ENCODE measurements at regions not wholly inside any gene's neighbourhood (a gene's known extent, or its start where the extent isn't known, plus 50 kb on each side); places are given as distances from the start of the nearest gene placed in this dataset.

DNA sequence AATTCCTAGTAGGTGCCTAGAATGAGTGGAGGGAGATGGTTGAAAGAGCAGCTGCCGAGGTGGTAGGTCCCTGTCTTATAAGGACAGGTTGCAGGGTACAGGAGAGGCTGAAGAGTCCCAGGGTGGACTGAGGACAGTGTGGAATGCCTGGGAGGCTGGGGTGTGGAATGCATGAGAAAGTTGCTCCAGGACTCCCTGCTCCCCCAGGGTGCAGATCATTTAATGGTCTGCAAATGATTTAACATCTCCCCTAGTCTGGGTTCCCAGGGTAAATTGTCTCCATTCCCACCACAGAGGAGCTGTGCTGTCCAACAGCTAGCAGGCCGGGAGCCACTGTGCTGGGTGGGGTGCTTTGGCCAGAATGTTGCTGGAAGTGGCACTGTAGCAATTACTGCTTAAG lies 76.0 kb downstream of the CD83 start:
- in situ Hi-C loops (cut with MboI; ENCODE audit: low pct_unique_long_range_greater_than_20kb, low sequenced_read_pairs, unreplicated experiment): no loop called here
- no peak for DNase-seq (ENCODE audit: low spot score)
- TF ChIP-seq, protein P1, sequence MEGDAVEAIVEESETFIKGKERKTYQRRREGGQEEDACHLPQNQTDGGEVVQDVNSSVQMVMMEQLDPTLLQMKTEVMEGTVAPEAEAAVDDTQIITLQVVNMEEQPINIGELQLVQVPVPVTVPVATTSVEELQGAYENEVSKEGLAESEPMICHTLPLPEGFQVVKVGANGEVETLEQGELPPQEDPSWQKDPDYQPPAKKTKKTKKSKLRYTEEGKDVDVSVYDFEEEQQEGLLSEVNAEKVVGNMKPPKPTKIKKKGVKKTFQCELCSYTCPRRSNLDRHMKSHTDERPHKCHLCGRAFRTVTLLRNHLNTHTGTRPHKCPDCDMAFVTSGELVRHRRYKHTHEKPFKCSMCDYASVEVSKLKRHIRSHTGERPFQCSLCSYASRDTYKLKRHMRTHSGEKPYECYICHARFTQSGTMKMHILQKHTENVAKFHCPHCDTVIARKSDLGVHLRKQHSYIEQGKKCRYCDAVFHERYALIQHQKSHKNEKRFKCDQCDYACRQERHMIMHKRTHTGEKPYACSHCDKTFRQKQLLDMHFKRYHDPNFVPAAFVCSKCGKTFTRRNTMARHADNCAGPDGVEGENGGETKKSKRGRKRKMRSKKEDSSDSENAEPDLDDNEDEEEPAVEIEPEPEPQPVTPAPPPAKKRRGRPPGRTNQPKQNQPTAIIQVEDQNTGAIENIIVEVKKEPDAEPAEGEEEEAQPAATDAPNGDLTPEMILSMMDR (IDR thresholded peaks at IDR 0.05; ENCODE audit: extremely low read depth, insufficient read depth, missing control alignments): no peak

DNA sequence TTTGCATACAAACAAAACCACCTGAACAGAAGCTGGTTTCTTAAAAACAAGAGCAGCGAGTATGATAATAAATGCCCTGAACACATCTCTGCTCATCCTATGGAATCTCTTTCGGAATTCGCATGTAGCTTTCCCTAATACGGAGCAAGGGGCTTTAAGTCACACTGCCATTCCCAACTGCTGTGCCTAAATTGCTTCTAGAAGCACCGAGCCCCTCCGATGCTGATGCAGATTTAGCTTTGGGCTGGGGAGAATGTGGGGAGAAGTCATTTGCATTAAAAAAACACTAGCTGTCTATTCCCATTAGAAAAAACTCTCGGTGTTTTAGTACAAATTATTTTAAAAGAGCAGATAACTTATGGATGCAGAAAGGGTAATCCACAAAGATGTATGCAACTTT lies 76.9 kb downstream of the CD83 start:
- no peak for DNase-seq (ENCODE audit: low spot score)
- in situ Hi-C loops (cut with MboI; ENCODE audit: low pct_unique_long_range_greater_than_20kb, low sequenced_read_pairs, unreplicated experiment): no loop called here
- TF ChIP-seq, protein P1 (IDR thresholded peaks at IDR 0.05; ENCODE audit: extremely low read depth, insufficient read depth, missing control alignments): no peak

DNA sequence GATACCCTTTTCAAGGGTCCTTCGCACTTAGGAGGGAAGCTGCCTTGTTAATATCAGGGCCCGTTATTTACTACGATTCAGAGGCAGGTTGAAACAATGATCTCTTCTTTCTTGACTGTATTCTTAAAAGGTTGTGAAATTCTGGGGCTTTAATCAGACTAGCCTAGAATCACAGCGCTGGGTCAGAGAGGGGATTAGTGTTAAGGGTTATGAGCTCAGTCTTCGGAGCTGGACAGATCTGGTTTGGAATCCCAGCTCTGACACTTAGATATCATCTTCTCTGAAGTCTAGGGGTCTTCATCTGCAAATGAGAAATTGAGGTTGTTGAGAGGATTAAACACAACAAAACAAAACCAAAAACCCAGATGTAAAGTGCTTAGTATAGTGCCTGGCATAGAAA lies 77.4 kb downstream of the CD83 start:
- TF ChIP-seq, protein P1 (IDR thresholded peaks at IDR 0.05; ENCODE audit: extremely low read depth, insufficient read depth, missing control alignments): no peak
- in situ Hi-C loops (cut with MboI; ENCODE audit: low pct_unique_long_range_greater_than_20kb, low sequenced_read_pairs, unreplicated experiment): no loop called here
- no peak for DNase-seq (ENCODE audit: low spot score)

DNA sequence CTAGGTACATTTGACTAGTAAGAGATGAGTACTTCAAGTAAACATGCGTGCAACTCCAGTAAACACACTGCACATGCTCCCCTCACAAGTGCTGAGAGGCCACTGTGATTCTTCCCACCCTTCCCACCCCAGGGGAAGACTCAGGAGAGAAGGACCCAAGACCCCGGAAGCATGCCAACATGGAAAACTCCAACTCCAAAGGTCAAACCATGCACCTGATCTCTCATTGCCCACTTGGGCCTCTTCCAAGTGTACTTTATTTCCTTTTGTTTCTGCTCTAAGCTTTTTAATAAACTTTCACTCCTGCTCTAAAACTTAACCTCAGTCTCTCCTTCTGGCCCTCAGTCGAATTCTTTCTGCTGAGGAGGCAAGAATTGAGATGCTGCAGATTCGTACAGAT lies 78.5 kb downstream of the CD83 start:
- DNase-seq (ENCODE audit: low spot score): no peak
- TF ChIP-seq, protein P1 (IDR thresholded peaks at IDR 0.05; ENCODE audit: extremely low read depth, insufficient read depth, missing control alignments): no peak
- in situ Hi-C loops (cut with MboI; ENCODE audit: low pct_unique_long_range_greater_than_20kb, low sequenced_read_pairs, unreplicated experiment): no loop called here

DNA sequence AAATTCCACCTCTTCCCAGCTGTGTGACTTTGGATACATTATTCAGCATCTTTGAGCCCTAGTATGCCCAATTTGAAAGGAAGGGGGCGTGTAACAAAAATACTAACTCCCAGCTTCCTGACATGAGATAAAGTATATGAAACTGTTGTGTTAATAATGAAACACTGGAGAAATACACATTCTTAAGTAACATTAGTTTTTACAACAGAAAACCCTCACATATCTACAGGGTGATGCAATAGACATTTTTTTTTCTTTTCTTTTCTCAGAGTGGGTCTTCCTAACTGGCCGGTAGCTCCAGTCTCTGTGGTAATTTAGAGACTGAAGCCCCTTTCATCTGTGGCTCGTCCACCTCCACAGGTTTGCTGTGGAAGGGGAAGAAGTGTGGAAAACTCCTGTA lies 79.5 kb downstream of the CD83 start:
- no peak for DNase-seq (ENCODE audit: low spot score)
- TF ChIP-seq, protein P1 (IDR thresholded peaks at IDR 0.05; ENCODE audit: extremely low read depth, insufficient read depth, missing control alignments): no peak
- in situ Hi-C loops (cut with MboI; ENCODE audit: low pct_unique_long_range_greater_than_20kb, low sequenced_read_pairs, unreplicated experiment): no loop called here

DNA sequence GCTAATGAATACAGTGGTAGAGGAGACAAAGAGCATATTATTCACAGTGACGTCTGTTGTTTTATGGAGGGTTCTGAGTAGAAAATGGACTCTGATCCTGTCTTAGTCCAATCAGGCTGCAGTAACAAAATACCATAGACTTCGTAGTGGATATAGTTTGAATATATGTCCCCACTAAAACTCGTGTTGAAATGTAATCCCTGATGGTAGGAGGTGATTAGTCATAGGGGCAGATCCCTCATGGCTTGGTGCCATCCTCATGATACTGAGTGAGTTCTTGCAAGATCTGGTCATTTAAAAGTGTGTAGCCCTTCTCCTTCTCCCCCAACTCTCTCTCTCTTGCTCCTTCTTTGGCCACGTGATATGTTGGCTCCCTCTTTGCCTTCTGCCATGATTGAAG lies 82.5 kb downstream of the CD83 start:
- in situ Hi-C loops (cut with MboI; ENCODE audit: low pct_unique_long_range_greater_than_20kb, low sequenced_read_pairs, unreplicated experiment): loop anchor here (25.0 kb wide), 2 partner anchors 1037 to 1187 kb away; partner anchors contain the start of gene JARID2
- TF ChIP-seq, protein P1 (IDR thresholded peaks at IDR 0.05; ENCODE audit: extremely low read depth, insufficient read depth, missing control alignments): no peak
- DNase-seq (ENCODE audit: low spot score): no peak

DNA sequence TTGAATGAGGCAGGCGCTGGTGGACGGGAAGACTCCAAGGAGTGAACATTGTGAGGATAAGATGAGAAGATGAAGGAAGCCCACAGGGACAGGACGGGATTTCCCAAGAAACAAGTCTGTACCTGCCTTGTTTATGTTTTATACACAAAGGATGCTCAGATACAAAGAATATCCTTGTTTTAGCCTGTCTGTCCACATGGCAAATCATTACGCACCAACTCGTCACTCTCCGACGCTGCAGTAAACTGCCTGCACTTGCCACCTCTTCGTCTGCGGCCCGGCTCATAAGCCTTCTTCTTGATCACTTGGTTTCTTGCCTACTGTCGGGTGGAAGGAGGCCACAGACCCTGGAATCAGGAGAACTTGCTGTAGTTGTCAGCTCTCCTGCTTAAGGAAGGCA lies 85.4 kb downstream of the CD83 start:
- in situ Hi-C loops (cut with MboI; ENCODE audit: low pct_unique_long_range_greater_than_20kb, low sequenced_read_pairs, unreplicated experiment): loop anchor here (25.0 kb wide), 2 partner anchors 1034 to 1184 kb away; partner anchors contain the start of gene JARID2
- DNase-seq (ENCODE audit: low spot score): no peak
- TF ChIP-seq, protein P1 (IDR thresholded peaks at IDR 0.05; ENCODE audit: extremely low read depth, insufficient read depth, missing control alignments): no peak

All from GM13977 (cell line).